ENCODE measurements at regions not wholly inside any gene's neighbourhood (a gene's known extent, or its start where the extent isn't known, plus 50 kb on each side); places are given as distances from the start of the nearest gene placed in this dataset.

DNA sequence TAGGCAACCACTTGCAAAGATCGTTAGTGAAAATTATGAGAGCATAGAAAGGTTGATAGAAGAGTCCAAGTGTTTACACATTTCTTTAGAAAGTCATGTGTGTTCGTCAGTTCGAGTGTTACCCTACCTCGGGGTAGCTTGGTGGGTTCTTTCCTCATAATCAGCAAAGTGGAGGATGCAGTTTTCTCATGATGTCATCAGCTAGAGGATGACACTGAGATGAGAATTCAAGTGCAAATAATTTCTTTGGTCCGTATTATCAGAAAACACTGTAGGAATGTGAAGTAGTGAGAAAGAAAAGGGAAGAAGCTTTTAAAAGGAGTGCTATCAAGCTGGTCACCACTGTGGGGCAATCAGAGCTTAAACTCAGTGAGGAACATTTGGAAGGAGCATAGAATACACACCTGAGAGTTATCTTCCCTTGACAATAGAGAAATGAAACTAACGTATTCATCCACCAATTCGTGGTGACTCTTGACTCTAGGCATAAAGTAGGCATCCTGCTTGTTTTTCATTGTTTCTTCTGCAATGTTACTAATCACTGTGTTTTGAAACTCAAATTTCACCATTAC, 1340.9 kb upstream of the TMEM132C start:
- Histone ChIP-seq H3K9me2 (ENCODE audit: insufficient read depth, low read length) (no peaks in the 10 kb centered on the region), H3K4me3 (ENCODE audit: low read depth, low read length, poor library complexity, severe bottlenecking) (no peak overlapping the region), H3K4me1 (ENCODE audit: insufficient read depth, low read length, poor library complexity, severe bottlenecking) (no peaks in the 10 kb centered on the region), H3K27ac (ENCODE audit: low read depth, low read length, poor library complexity, severe bottlenecking) (no peak overlapping the region), H3K79me2 (ENCODE audit: insufficient read depth, low read depth, low read length) (no peaks in the 10 kb centered on the region), H3K36me3 (ENCODE audit: insufficient read depth, low read length) (no peaks in the 10 kb centered on the region), H4K20me1 (ENCODE audit: insufficient read depth, low read length) (no peaks in the 10 kb centered on the region), H2AFZ (ENCODE audit: low read length) (no peak overlapping the region), H3K4me2 (ENCODE audit: low read length) (no peak overlapping the region), H3K9me3 (ENCODE audit: low read length) (no peaks in the 10 kb centered on the region)
- ChIA-PET POLR2A (no interaction called here), CTCF (ENCODE audit: unreplicated experiment) (no interaction called here)
- BruUV-seq (replicated peaks), result no TSS peak
- intact Hi-C loops (cut with micrococcal nuclease; ENCODE audit: unreplicated experiment), result no loop called here
- TF ChIP-seq CTCF (conservative IDR thresholded peaks at IDR 0.05; ENCODE audit: low read length) (peak; percentile 35), EZH2phosphoT487 (IDR thresholded peaks at IDR 0.05; ENCODE audit: borderline replicate concordance, low read depth, low read length) (no peak)
- DNase-seq (ENCODE audit: low spot score), result peak; percentile 12

- Histone ChIP-seq H3K4me3 (ENCODE audit: low read depth, low read length, poor library complexity, severe bottlenecking) (no peak overlapping the region), H4K20me1 (ENCODE audit: insufficient read depth, low read length) (no peaks in the 10 kb centered on the region), H3K9me3 (ENCODE audit: low read length) (no peaks in the 10 kb centered on the region), H3K36me3 (ENCODE audit: insufficient read depth, low read length) (no peaks in the 10 kb centered on the region), H3K27ac (ENCODE audit: low read depth, low read length, poor library complexity, severe bottlenecking) (no peak overlapping the region), H3K4me1 (ENCODE audit: insufficient read depth, low read length, poor library complexity, severe bottlenecking) (no peaks in the 10 kb centered on the region), H3K79me2 (ENCODE audit: insufficient read depth, low read depth, low read length) (no peaks in the 10 kb centered on the region), H3K4me2 (ENCODE audit: low read length) (no peak overlapping the region), H2AFZ (ENCODE audit: low read length) (no peak overlapping the region), H3K9me2 (ENCODE audit: insufficient read depth, low read length) (no peaks in the 10 kb centered on the region)
- BruUV-seq (replicated peaks), result no TSS peak
- POLR2A ChIA-PET, result no interaction called here
- intact Hi-C loops (cut with micrococcal nuclease; ENCODE audit: unreplicated experiment), result no loop called here
- no peak for TF ChIP-seq CTCF (conservative IDR thresholded peaks at IDR 0.05; ENCODE audit: low read length)
- no peak for TF ChIP-seq EZH2phosphoT487 (IDR thresholded peaks at IDR 0.05; ENCODE audit: borderline replicate concordance, low read depth, low read length)
- CTCF ChIA-PET (ENCODE audit: unreplicated experiment), result no interaction called here
- no peak for DNase-seq (ENCODE audit: low spot score)
Measured at GRCh38 chr12:126930234-126930633, 1336.7 kb upstream of the TMEM132C start.

DNA sequence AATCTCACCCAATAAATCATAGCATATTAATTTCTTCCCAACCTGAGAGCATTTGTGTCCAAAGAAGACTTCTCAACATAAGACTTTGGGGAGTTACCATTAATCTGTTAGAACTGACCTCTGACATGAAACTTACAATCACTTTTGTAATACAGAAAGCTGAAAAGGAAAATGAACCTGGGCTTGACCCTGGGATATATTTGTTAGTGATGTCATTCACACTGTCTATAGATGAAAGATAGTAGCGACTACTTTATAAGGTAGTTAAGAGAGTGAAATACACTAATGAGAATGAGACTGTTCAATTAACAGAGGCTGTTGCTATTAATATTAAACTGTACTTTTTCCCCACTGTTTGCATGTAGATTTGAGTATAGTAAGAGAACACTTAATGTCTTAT, 1334.8 kb upstream of the TMEM132C start:
- ChIA-PET CTCF (ENCODE audit: unreplicated experiment) (no interaction called here), POLR2A (no interaction called here)
- Histone ChIP-seq H3K9me2 (ENCODE audit: insufficient read depth, low read length) (no peaks in the 10 kb centered on the region), H3K9me3 (ENCODE audit: low read length) (no peaks in the 10 kb centered on the region), H3K4me1 (ENCODE audit: insufficient read depth, low read length, poor library complexity, severe bottlenecking) (no peaks in the 10 kb centered on the region), H2AFZ (ENCODE audit: low read length) (no peak overlapping the region), H3K79me2 (ENCODE audit: insufficient read depth, low read depth, low read length) (no peaks in the 10 kb centered on the region), H4K20me1 (ENCODE audit: insufficient read depth, low read length) (no peaks in the 10 kb centered on the region), H3K27ac (ENCODE audit: low read depth, low read length, poor library complexity, severe bottlenecking) (no peak overlapping the region), H3K36me3 (ENCODE audit: insufficient read depth, low read length) (no peaks in the 10 kb centered on the region), H3K4me2 (ENCODE audit: low read length) (no peak overlapping the region), H3K4me3 (ENCODE audit: low read depth, low read length, poor library complexity, severe bottlenecking) (no peak overlapping the region)
- intact Hi-C loops (cut with micrococcal nuclease; ENCODE audit: unreplicated experiment), result no loop called here
- BruUV-seq (replicated peaks), result no TSS peak
- TF ChIP-seq EZH2phosphoT487 (IDR thresholded peaks at IDR 0.05; ENCODE audit: borderline replicate concordance, low read depth, low read length) (no peak), CTCF (conservative IDR thresholded peaks at IDR 0.05; ENCODE audit: low read length) (no peak)
- DNase-seq (ENCODE audit: low spot score), result no peak
